AG04450 (cell line): ENCODE measurements at regions not wholly inside any gene's neighbourhood (a gene's known extent, or its start where the extent isn't known, plus 50 kb on each side); places are given as distances from the start of the nearest gene placed in this dataset.

Experiments
- CTCF ChIA-PET: fragments of 300-600, 350-600 bp; formaldehyde crosslinking; extraction: SDS; loops from one replicate; lab custom pipeline; 2022; ENCODE audit warnings: antibody characterized with exemption, inconsistent platforms; lab: Charles Lee
- POLR2A ChIA-PET: fragments of 350-600 bp; formaldehyde crosslinking; extraction: SDS; loops from one replicate; lab custom pipeline; 2021; ENCODE audit warnings: antibody characterized with exemption, inconsistent platforms; lab: Yijun Ruan, JAX
- DNase-seq: peaks from one replicate; pipeline ENCODE4 v3.0.0-alpha.2; 2011; ENCODE audit warnings: low read depth, low spot score
- H3K27ac ChIP-seq: one replicate; pipeline ENCODE4 v1.5.1; 2012; ENCODE audit warnings: low read depth, low read length, control low read depth
- H3K27me3 ChIP-seq: one replicate; pipeline ENCODE4 v1.6.0; 2012; ENCODE audit warnings: low read length; ENCODE audit not compliant: control insufficient read depth, insufficient read depth
- H3K4me3 ChIP-seq: 2 replicates; pipeline ENCODE4 v1.5.1; 2011; ENCODE audit warnings: mild to moderate bottlenecking, low read depth, low read length, control low read depth
- H3K9me3 ChIP-seq: 2 replicates; pipeline ENCODE4 v1.5.1; 2012; ENCODE audit warnings: low read length; ENCODE audit not compliant: control insufficient read depth, insufficient read depth
- CTCF ChIP-seq: IDR thresholded peaks from 2 replicates; pipeline ENCODE4 v1.5.1; 2011; ENCODE audit warnings: low read depth, low read length, control low read depth, inconsistent platforms

GRCh38 chr2:66382091-66382490, 52.8 kb upstream of the MEIS1 start:
- ChIA-PET POLR2A (no interaction called here), CTCF (no interaction called here)
- H3K27me3 ChIP-seq = peaks cover 11% of the 10 kb centered on the region
- no peaks in the 10 kb centered on the region for H3K9me3 ChIP-seq
- no peak for TF ChIP-seq CTCF
- H3K4me3 ChIP-seq = no peak overlapping the region
- DNase-seq = no peak
- H3K27ac ChIP-seq = no peak overlapping the region

DNA sequence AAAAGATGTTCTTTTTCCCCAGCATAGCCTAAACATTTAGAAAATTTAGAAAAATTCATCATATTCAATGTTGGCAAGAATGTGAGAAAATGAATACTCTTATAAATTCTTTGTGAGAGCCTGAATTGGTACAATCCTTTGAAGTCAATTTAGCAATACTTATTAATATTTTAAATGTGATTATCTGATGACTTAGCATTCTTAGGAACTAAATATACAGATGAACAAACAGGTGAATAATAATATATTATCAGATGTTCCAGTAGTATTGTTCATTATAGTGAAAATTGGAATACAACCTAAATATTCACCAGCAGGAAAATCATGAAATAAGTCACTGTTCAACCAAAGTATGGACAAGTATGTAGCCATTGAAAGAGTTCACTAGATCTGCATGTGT, 55.5 kb upstream of the MEIS1 start:
- Histone ChIP-seq H3K9me3 (no peaks in the 10 kb centered on the region), H3K4me3 (no peak overlapping the region), H3K27ac (no peak overlapping the region), H3K27me3 (peaks cover 8% of the 10 kb centered on the region)
- POLR2A ChIA-PET = no interaction called here
- CTCF ChIA-PET = no interaction called here
- no peak for DNase-seq
- TF ChIP-seq CTCF = no peak

- no peak overlapping the region for H3K4me3 ChIP-seq
- no peak for DNase-seq
- H3K9me3 ChIP-seq = no peaks in the 10 kb centered on the region
- CTCF ChIA-PET = interaction anchor here (0.6 to 1.7 kb wide), 2 partner anchors 10 to 140 kb away, joined by 4 to 5 read pairs; no protein-coding TSS in a partner anchor
- no peak for TF ChIP-seq CTCF
- H3K27me3 ChIP-seq = peaks cover 16% of the 10 kb centered on the region
- H3K27ac ChIP-seq = no peak overlapping the region
- POLR2A ChIA-PET = no interaction called here
These were observed 57.1 kb upstream of the MEIS1 start for GRCh38 chr2:66377832-66378231.

DNA sequence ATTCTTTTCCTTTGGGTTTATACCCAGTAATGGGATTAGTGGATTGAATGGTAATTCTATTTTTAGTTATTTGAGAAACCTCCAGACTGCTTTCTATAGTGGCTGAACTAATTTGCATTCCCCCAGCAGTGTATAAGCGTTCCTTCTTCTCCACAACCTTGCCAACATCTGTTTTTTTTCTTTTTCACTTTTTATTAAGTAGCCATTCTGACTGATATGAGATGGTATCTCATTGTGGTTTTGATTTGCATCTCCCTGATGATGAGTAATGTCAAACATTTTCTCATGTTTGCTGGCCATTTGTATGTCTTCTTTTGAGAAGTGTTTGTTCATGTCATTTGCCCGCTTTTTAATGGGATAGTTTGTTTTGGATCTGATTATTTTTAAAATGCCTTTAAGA, 64.1 kb upstream of the MEIS1 start:
- DNase-seq = no peak
- POLR2A ChIA-PET = no interaction called here
- Histone ChIP-seq H3K9me3 (no peaks in the 10 kb centered on the region), H3K27me3 (peaks cover 14% of the 10 kb centered on the region), H3K27ac (no peak overlapping the region), H3K4me3 (no peak overlapping the region)
- TF ChIP-seq CTCF = no peak
- CTCF ChIA-PET = no interaction called here

DNA sequence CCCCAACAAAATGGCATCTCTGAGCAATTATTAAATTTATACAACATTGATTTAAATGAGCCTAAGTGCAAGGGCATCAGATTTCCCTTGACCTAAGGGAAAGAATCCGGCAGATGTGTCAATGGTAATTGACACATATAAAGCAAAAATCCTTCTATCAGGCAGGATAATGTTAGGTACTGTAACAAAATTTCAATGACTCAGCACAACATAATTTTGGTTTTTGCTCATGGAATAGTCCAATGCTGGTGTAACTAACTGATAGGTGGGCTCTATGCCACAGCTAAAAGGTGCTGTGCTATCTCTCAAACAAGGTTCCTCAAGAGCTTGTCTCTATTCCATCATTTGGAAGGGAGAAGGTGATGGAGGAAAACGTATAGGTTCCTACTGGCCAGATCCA, 68.3 kb upstream of the MEIS1 start:
- no peak for TF ChIP-seq CTCF

More for the DNA sequence above, 68.3 kb upstream of the MEIS1 start:
- Histone ChIP-seq H3K27ac (no peak overlapping the region), H3K27me3 (peaks cover 9% of the 10 kb centered on the region), H3K4me3 (no peak overlapping the region), H3K9me3 (no peaks in the 10 kb centered on the region)
- POLR2A ChIA-PET = no interaction called here
- CTCF ChIA-PET = no interaction called here
- no peak for DNase-seq
